Fibroblast of lung (primary cell): ENCODE measurements at regions not wholly inside any gene's neighbourhood (a gene's known extent, or its start where the extent isn't known, plus 50 kb on each side); places are given as distances from the start of the nearest gene placed in this dataset.

Experiments
- DNase-seq, 2 donors: peaks; one replicate each; pipeline versions ENCODE4 v3.0.0 to v3.0.0-alpha.2; 2010; ENCODE audit warnings: low read depth in 2 of 2
- H2AFZ ChIP-seq: 2 replicates; pipeline ENCODE4 v1.5.1; 2012; ENCODE audit warnings: low read length, control low read depth, inconsistent platforms
- H3K27ac ChIP-seq: 2 replicates; pipeline ENCODE4 v1.5.1; 2011; ENCODE audit warnings: low read length, control low read depth; ENCODE audit not compliant: insufficient read depth
- H3K27me3 ChIP-seq: 2 replicates; pipeline ENCODE4 v1.5.1; 2011; ENCODE audit warnings: mild to moderate bottlenecking, low read length; ENCODE audit not compliant: control insufficient read depth, insufficient read depth
- H3K36me3 ChIP-seq: 2 replicates; pipeline ENCODE4 v1.5.1; 2011; ENCODE audit warnings: low read length; ENCODE audit not compliant: control insufficient read depth, insufficient read depth
- H3K4me1 ChIP-seq: 2 replicates; pipeline ENCODE4 v1.5.1; 2011; ENCODE audit warnings: low read length; ENCODE audit not compliant: control insufficient read depth, insufficient read depth; ENCODE audit errors: extremely low read depth
- H3K4me2 ChIP-seq: 2 replicates; pipeline ENCODE4 v1.5.1; 2011; ENCODE audit warnings: low read length, control low read depth; ENCODE audit not compliant: insufficient read depth; ENCODE audit errors: extremely low read depth
- H3K4me3 ChIP-seq, 4 experiments: fragments of 200-600 bp in 1 of 4; sonication (generic) in 1 of 4; replicated peaks in 1 of 4; 2 replicates each; pipeline ENCODE4 v1.5.1; 2011 to 2016; ENCODE audit warnings: low read length in 4 of 4, low read depth in 3 of 4, mild to moderate bottlenecking in 3 of 4, control low read depth in 2 of 4, inconsistent platforms in 1 of 4, mixed read lengths in 1 of 4; ENCODE audit not compliant: insufficient read depth in 1 of 4; ENCODE audit errors: control extremely low read depth in 1 of 4
- H3K79me2 ChIP-seq: 2 replicates; pipeline ENCODE4 v1.5.1; 2012; ENCODE audit warnings: mild to moderate bottlenecking, low read length, inconsistent platforms; ENCODE audit not compliant: control insufficient read depth, insufficient read depth
- H3K9ac ChIP-seq: 2 replicates; pipeline ENCODE4 v1.5.1; 2011; ENCODE audit warnings: mild to moderate bottlenecking, low read length, control low read depth; ENCODE audit not compliant: insufficient read depth
- H3K9me3 ChIP-seq: 2 replicates; pipeline ENCODE4 v1.5.1; 2012; ENCODE audit warnings: low read depth, low read length; ENCODE audit not compliant: control insufficient read depth, insufficient read depth
- H4K20me1 ChIP-seq: 2 replicates; pipeline ENCODE4 v1.5.1; 2011; ENCODE audit warnings: low read length; ENCODE audit not compliant: control insufficient read depth, insufficient read depth; ENCODE audit errors: extremely low read depth
- EZH2 ChIP-seq: IDR thresholded peaks from 2 replicates; pipeline ENCODE4 v1.5.1; 2012; ENCODE audit warnings: low read length, control low read depth, mild to moderate bottlenecking; ENCODE audit errors: missing control alignments
- TF ChIP-seq, protein P1 (sequence below), 2 donors: IDR thresholded peaks in 1 of 2; conservative IDR thresholded peaks in 1 of 2; 1 replicate in 1 of 2; 2 replicates in 1 of 2; pipeline ENCODE4 v1.5.1; 2011 to 2012; ENCODE audit warnings: low read length in 2 of 2, control low read depth in 1 of 2, inconsistent platforms in 1 of 2, low read depth in 1 of 2, mild to moderate bottlenecking in 1 of 2

GRCh38 chr13:63010072-63010658 is 1594.5 kb upstream of the PCDH20 start:
- Histone ChIP-seq H3K27me3 (no peaks in the 10 kb centered on the region), H3K9ac (no peak overlapping the region), H3K27ac (no peak overlapping the region), H3K4me2 (no peak overlapping the region), H3K4me1 (no peaks in the 10 kb centered on the region), H3K79me2 (no peaks in the 10 kb centered on the region), H2AFZ (no peak overlapping the region), H3K4me3 (no peak overlapping the region), H4K20me1 (no peaks in the 10 kb centered on the region), H3K9me3 (no peaks in the 10 kb centered on the region), H3K36me3 (no peaks in the 10 kb centered on the region)
- TF ChIP-seq, protein P1, sequence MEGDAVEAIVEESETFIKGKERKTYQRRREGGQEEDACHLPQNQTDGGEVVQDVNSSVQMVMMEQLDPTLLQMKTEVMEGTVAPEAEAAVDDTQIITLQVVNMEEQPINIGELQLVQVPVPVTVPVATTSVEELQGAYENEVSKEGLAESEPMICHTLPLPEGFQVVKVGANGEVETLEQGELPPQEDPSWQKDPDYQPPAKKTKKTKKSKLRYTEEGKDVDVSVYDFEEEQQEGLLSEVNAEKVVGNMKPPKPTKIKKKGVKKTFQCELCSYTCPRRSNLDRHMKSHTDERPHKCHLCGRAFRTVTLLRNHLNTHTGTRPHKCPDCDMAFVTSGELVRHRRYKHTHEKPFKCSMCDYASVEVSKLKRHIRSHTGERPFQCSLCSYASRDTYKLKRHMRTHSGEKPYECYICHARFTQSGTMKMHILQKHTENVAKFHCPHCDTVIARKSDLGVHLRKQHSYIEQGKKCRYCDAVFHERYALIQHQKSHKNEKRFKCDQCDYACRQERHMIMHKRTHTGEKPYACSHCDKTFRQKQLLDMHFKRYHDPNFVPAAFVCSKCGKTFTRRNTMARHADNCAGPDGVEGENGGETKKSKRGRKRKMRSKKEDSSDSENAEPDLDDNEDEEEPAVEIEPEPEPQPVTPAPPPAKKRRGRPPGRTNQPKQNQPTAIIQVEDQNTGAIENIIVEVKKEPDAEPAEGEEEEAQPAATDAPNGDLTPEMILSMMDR (conservative IDR thresholded peaks at IDR 0.05 in 1 of 2, IDR thresholded peaks at IDR 0.05 in 1 of 2; ENCODE audit: low read depth in 1 of 2, low read length in 2 of 2) = no peak
- TF ChIP-seq EZH2 = no peak
- no peak for DNase-seq

DNA sequence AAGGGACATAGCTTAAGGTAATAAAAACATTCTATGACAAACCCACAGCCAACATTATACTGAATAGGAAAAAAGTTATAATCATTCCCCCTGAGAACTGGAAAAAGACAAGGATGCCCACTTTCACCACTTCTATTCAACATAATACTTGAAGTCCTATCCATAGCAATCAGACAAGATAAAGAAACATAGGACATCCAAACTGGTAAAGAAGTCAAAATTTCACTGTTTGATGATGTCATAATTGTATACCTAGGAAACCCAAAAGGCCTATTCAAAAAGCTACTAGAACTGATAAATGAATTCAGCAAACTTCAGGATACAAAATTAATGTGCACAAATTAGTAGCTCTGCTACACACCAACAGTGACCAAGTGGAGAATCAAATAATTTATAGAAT is 1590.0 kb upstream of the PCDH20 start:
- H4K20me1 ChIP-seq = no peaks in the 10 kb centered on the region
- no peak overlapping the region for H3K4me3 ChIP-seq
- no peaks in the 10 kb centered on the region for H3K4me1 ChIP-seq
- no peak overlapping the region for H3K27ac ChIP-seq
- no peaks in the 10 kb centered on the region for H3K36me3 ChIP-seq
- H3K4me2 ChIP-seq = no peak overlapping the region
- H3K27me3 ChIP-seq = no peaks in the 10 kb centered on the region
- no peak for DNase-seq
- no peaks in the 10 kb centered on the region for H3K79me2 ChIP-seq
- TF ChIP-seq EZH2 = no peak
- TF ChIP-seq, protein P1 (conservative IDR thresholded peaks at IDR 0.05 in 1 of 2, IDR thresholded peaks at IDR 0.05 in 1 of 2; ENCODE audit: low read depth in 1 of 2, low read length in 2 of 2) = no peak
- H3K9me3 ChIP-seq = no peaks in the 10 kb centered on the region
- H3K9ac ChIP-seq = no peak overlapping the region
- no peak overlapping the region for H2AFZ ChIP-seq

GRCh38 chr13:62997696-62998095 is 1582.0 kb upstream of the PCDH20 start:
- Histone ChIP-seq H3K9me3 (no peaks in the 10 kb centered on the region), H4K20me1 (no peaks in the 10 kb centered on the region), H3K27me3 (no peaks in the 10 kb centered on the region), H3K79me2 (no peaks in the 10 kb centered on the region), H3K4me2 (no peak overlapping the region), H3K9ac (no peak overlapping the region), H3K36me3 (no peaks in the 10 kb centered on the region), H2AFZ (no peak overlapping the region), H3K4me3 (no peak overlapping the region), H3K4me1 (no peaks in the 10 kb centered on the region), H3K27ac (no peak overlapping the region)
- TF ChIP-seq, protein P1 (conservative IDR thresholded peaks at IDR 0.05 in 1 of 2, IDR thresholded peaks at IDR 0.05 in 1 of 2; ENCODE audit: low read depth in 1 of 2, low read length in 2 of 2) = no peak
- TF ChIP-seq EZH2 = no peak
- DNase-seq = no peak
